ENCODE measurements at regions not wholly inside any gene's neighbourhood (a gene's known extent, or its start where the extent isn't known, plus 50 kb on each side); places are given as distances from the start of the nearest gene placed in this dataset.

DNA sequence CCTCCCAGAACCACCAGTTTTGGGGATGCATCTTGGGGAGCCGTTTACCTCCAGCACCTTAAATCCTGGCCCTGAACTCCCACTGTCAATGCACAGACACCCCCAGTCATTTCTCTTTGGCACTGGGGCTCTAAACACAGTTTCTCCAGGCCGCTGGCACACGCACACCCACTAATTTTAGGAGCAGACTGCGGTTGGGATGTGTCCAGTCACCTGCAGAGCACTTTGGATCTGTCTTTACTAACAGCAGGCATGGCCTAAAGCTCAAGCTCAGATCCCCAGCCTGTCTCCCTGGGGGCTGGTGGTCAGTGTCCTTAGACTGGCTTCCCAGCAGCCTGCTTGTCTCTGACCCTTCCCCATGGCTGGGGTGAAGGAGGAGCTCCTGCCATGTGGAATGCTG, 49.9 kb downstream of the SYNE3 start:
- no peak for DNase-seq

DNA sequence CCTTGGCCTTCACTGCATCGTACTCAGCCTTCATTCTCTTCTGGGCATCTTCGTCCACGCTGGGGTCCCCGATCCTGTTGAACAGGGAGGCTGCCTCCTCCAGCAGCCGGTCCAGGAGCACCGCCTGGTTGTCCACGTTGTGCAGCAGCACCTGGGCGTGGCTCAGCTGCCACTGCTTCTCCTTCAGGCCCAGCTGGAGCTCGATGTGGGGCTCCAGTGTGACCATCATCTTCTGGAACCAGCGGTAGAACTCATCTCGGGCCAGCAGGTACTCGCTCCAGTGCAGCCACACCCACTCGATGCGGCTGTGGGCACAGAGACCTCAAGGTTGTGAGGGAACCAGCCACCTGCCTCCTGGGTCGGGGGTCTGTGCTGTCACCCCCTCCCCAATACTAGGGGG, 50.5 kb downstream of the SYNE3 start:
- DNase-seq: no peak

DNA sequence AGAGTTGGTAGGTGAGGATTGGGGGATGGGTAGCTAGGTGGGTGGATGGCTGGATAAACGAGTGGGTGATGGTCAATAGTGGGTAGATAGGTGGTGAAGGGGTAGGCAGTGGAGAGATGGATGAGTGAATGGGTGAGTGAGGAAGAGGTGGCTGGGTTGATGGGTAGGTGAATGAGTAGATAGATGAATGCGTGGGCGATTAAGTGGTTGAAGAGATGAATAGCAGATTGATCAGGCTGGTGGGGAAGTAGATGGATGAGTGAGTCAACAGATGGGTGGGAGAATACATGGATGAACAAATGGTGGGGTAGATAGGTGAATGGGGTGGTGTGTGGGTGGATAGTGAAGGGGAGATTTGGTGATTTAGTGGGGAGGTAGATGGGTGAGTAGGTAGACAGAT, 51.1 kb downstream of the SYNE3 start:
- DNase-seq: no peak

DNA sequence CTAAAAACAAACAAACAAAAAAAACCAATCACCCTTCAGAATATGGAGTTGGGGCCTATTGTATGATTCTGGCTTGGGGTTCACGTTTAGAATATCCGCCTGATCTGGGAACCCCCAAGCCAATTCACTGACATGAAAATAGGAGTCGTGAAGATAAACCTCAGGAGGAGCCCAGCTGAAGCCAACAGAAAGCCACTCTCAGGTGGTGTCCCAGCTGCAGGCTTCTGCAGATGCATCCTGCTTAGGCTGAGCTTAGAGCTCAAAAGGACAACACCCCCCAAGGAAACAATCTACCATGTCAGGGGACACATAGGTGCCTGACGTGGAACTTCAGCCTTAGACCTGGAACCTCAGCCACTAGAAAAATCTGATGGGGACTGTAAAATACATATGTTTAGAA, 51.9 kb downstream of the SYNE3 start:
- DNase-seq: no peak

DNA sequence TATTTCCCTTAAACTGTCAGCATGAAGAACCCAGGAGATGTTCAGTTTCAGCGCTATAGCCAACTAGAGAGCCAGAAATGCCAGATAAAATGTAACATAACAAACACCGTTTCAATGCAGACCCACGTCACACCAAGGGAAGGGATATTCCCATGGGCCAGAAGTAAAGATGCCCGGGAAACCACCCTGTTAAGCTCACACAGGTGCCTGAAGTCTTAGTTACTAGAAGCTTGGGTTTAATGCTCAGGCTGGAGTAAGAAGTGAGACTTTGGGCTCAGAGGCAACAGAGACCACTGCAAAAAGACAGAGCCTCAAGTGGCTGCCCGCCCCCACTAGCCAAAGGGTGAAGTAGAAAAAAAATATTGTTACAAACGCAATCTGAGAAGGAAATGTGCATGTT, 52.3 kb downstream of the SYNE3 start:
- no peak for DNase-seq

DNA sequence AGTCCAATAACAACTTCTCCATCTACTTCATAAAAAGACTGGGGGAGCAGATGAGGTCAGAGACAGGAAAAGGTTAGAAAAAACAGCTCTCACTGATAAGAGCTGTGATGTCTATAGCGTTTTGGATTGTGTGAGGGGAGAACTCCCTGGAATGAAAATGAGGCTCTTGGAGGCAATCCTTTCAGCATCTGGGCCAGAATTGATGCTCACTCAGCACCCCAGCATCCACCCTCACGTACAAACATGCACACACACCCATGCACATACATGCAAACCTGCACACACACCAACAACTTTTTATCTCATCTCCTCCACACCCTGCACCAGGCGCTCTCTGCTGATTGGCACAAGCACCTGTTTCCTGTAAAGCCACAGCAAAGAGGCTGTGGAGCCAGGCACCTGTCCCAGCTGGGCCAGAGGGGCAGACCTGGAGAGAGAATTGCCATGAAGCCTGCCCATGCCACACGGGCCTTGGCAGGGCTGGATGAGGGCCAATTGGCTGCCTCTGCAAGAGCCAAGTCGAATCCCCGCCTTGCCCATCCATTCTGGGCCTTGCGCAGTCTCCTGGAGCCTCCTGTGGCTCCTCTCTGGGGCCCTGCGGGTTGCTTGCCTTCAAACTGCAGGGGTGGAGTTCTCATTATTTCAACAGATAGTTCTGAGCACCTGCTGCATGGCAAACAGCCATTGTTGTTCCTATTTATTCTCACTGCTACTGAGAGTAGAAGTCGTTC, 53.1 kb downstream of the SYNE3 start:
- DNase-seq: no peak

DNA sequence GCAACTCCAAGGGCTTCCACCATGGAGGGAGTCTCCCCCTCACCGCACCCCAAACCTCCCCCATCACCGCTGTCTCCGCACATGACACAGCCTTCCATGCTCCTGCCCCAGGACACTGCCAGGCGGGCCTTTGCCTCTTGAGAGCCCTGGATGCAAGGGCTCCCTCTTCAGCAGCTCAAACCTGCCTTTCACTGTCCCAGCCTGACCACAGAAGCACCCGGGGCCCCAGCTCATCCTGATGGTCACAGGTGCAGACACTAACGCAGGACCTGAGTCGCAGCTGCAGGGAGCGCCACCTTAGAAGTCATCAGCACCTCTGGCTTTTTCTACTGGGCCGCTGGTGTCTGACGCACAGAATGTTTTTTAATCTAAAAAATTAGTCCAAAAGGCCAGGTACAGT, 54.0 kb downstream of the SYNE3 start:
- DNase-seq: no peak

DNA sequence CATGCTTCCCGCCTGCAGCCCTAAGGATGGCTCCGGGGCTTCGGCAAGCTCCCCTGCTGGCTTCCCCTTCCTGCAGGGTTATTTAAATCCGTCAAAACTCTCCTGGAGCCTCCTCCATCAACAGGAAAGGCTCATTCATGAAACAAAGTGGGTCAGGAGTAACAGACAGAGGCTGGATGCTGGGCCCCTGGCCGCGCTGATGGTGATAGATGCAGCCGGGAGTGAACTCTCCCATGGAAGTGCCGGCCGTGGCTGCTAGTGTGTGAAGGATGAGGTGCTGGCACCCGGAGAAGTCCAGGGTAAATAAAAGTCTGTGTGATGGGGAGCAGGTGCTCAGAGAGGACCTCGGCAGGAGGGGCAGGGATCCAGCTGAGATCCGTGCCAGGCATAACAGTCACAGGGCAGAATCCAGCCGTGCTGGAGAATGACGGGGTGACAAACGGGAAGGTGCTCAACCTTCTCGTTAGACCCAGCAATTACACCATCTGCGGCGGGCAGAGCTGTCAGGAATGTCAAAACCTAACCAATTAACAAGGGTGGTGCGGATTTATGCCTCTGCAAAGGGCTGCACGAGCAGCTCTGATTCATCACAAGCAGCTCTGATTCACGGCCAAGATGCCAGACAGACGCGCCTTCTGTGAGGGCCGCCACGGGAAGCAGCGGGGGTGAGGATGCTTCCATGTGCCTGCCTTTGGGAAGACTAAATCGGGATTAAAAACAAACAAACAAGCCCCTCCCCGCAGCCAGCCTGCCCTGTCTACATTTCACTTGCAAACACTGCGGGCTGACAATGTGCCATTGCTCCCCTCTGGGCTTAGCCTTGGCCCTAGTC, 55.6 kb downstream of the SYNE3 start:
- DNase-seq: no peak

DNA sequence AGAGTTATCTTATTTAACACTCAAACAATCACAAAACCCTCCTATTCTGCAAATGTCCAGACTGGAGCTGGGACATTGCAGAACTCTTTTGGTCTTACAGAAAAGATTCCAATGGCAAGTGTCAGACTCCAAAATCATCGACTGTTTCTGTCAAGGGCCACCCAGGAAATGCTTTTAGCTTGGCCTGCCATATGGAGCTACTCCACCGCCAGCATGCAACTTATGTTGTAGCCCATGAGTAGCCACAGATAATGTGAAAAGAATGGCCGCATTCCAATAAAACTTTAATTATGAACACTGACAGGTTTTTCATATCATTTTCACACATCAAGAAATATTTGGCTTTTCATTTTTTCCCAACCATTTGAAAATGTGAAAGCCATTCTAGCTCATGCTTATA, 57.5 kb downstream of the SYNE3 start:
- DNase-seq: no peak

DNA sequence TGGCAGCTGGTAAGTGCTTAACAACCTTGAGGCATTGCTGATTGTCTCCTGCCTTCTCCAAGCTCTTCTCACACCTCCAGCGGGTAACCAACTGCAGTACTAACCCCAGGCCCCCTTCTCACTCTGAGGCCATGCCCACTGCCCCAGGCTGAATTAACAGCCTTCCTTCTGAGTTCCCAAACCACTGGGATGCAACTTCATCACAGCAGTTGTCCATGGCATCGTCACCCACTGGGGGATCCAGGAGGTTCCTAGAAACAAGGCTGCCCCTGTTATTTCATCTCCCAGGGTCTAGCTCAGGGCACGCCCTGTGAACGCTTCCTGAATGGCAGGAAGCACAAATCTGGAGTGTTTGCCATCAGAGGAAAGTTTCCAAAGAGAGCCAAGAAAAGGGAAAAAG, 58.0 kb downstream of the SYNE3 start:
- DNase-seq: no peak

DNA sequence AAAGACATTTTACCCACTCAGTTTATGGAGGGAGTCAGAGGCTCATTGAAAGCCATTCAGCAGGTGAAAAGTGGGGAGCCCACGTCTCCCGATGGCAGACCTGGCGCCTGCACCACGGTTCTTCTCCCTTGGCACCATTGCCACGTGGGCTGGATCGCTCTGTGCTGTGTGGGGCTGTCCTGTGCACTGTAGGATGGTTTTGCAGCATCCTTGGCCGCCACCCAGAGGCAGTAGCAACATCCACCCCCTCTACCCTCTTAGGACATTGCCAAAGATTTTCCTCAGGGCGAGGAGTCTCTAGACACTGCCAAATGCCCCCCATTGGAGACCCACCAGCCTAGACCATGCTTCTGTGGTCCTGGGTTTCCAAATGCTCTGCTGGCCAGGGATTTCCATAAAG, 60.2 kb downstream of the SYNE3 start:
- no peak for DNase-seq

DNA sequence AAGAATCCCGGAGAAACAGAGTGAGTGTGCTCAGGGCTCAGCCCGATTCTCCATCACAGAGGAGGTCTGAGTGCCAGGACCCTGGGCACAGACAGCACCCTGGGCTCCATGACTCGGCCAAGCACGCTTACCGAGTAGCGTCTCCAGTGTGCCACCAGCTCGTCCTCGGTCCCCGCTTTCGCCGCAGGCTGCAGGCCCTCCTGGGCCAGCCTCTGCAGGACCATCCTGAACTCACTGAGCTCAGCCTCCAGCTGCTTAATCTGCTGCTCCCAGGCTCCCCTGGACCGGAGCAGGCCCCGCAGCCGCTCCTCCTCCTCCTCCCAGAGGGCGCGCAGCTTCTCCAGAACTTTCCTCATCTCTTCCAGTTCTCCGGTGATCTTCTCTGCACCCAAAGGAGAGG, 61.2 kb downstream of the SYNE3 start:
- DNase-seq: no peak

DNA sequence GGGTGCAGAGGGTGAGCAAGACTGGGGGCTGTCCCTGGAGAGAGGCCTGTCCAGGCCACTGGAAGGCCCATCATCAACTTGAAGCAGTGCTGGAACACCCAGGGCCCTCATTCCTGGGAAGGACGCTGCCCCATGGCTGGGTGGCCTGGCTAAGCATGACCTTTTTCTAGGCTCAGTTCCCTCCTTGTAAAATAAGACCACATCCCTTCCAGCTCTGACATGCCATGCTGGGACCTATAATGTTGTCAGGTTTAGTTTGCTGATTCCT, 62.8 kb downstream of the SYNE3 start:
- no peak for DNase-seq

DNA sequence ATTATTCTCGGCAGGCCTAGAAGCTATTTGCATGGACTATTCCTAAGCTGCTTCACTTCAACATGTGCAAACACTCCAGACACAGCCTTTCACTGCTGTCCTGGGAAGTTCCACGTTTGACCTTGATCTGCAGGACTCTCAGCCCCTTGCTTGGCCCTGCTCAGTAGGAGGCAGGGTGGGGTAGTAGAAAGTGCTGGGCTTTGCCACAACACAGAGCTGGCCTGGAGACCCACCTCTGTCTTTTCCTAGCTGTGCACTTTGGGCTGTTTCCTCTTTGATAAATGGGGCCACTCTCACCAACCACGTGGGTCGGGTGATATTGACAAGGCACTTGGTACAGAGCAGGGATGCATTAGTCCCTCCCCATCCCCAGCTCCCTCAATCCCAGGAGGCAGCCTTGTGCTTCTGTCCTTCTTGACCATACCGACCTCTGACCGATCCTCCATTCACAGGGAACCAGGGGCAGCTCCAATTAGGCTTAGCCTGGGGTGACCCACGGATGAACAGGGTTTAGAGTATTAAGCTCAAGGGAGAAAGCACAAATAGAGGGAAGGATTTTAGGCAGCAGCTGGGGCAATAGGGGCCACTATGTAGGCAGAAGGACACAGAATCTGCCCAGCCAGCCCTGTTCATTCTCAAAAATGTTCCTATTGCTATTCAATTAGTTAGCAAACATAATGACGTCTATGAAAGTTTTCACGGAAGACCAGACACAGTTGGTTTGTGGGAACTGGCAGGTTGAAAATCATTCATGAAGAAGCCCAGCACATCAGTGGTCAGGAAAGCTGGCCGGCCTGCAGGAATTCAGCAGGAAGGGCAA, 63.3 kb downstream of the SYNE3 start:
- DNase-seq: no peak

DNA sequence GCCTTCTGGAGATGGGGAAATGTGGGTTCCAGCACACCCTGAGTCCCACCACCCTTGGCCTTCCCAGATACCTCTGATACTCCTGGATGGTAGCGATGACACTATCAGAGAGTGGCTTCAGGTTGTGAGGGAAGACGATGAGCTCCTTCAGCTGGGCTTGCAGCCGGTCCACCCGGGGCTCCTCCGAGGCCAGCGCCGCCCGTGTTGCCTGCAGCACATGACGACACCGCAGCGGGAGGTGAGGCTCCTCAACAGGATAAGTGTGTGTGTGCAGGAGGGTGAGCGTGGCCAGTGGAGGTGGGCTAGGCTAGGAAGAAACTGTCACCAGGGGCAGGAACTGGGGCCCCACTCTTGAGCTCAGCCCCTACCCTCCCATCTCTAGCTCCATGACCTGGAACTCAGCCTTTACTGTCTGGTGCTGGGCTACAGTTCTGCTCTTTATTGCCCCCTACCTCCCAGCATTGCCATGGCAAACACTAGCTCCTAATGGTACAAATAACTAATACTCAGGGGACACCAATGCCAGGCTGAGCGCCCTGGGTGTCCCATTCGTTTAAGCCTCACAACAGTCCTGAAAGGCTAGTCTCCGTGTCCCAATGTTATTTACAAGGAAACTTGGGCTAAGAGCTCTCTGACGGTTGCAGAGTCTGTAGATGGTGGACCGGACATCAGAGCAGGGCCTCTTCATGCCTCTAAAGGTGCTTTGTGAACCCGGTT, 64.1 kb downstream of the SYNE3 start:
- no peak for DNase-seq

DNA sequence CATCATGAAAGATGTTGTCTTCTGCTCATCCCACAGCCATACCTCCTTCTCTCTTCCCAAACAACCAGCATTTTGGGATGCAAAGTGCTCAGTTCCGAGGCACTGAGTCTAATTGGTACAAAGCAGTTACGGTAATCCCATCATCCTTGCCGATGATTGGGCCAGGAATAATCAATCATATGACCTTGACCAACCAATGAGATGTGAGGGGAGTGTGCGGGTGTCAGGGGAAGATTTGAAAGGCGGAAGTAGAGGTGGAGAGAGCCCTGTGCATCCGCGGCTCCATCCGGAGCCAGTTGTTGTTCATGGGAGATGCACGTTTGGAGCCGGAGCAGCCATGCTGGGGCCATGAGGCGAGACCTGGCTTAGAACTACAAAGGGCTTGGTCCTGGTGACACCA, 67.3 kb downstream of the SYNE3 start:
- DNase-seq: no peak

DNA sequence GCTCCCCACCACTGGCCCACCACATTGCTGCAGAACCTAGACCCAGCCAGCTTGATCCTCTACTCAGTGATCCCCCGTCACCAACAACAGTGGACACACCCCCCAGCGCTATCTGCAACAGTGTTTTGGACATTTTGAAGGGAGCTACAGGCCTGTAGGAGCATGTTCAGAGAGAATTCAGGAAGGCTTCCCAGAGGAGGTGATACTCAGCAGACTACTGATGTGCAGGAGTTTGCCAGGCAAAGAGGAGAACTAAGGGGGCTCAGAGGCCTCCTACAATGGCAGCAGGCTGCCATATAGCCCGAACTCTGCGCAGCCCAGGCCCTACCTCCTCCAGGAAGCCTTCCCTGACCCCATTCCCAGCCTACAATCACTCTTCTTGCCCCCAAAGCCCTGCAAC, 70.0 kb downstream of the SYNE3 start:
- DNase-seq: no peak

DNA sequence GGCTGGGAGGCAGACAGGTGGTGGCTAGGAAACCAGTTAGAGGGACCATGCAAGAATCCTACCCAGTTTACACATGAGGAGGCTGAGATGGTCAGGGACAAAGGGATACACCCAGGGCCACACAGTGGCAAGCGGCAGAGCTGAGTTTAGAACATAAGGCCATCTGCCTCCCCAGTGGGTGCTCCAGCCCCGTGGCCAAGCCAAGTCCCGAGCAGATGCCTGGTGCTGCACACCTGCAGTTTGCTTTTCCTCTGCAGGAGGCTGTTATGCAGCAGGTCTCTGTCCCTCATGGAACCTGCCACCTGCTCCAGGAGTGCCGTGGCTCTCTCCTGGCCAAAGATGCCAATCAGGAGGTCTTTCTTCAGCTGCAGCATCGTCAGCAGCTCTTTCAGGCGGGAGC, 70.8 kb downstream of the SYNE3 start:
- no peak for DNase-seq

DNA sequence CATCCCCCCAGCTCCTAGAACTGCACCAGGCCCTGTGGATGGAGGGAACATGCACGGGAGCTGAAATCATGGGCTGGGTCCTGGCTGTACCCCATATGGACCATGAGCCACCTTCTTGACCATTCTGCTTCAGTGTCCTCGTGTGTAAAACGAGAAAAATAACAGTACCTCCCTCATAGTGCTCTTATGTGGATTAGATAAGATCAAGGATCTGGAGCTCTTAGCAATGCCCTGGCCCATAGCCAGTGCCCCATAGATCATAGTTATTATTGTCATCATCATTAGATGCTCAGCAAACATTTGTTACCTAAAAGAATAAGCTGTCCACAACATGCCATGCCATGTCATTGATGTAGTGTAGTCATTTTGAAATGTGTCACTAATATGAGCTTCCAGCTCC, 71.3 kb downstream of the SYNE3 start:
- DNase-seq: no peak

DNA sequence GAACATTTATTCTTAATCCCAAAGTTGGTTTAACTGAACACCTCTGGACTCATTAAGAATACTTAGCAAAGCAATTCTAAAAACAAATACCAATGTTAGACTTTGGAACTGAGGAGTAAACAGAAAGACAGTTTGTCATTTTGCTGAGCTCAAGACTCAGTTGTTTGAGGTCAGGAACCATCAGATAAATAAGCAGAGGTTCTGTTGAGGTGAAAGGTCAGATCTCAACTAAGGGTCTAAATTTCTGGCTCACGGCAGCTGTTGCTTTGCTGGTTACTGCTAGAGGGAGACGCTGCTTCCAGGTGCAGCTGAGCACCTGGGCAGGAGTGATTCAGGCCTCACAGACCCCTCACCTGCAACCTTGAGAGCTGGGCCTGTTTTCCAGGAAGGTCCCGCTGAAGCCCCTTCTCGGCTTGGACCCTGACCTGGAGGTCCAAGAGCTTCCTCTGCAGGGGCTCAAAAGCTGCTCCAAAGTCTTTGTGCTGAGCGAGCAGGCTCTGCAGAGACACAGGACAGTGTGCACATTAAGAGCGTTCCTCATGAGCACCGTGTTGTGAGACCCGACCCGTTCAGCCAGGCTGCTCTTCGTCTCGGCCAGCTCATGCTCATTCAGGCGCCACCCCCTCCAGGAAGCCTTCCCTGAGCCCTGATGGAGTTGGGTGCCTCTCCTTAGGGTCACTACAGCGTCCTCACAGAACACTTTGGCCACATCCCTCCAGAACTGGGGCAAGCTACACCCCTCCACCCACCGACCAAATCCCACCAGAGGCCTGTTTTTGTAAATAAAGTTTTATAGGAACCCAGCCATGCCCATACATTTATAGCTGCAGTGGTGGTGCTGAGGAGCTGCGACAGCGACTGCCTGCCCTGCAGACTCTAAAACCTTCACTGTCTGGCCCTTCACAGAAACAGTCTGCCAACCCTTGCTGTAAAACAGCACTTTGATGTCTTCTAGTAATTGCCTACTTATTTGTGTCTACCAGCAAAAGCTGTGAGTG, 72.0 kb downstream of the SYNE3 start:
- no peak for DNase-seq

DNA sequence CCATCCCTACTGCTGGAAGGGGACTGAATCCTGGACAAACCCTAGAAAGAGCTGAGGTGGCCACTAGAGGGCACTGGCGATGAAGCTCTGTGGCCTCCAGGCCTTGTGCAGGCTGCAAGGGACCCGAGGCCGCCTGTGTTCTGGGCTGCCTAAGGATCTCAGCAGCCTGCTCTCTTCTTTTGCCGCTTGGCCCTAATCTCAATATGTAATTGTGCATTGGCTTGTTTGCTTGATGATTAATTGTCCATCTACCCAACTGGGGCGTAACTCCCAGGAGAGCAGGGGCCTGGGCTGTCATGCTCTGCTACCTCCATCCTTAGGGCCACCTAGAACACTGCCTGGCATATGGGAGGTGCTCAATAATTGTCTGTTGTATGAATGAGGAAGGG, 73.8 kb downstream of the SYNE3 start:
- peak; percentile 85 for DNase-seq

DNA sequence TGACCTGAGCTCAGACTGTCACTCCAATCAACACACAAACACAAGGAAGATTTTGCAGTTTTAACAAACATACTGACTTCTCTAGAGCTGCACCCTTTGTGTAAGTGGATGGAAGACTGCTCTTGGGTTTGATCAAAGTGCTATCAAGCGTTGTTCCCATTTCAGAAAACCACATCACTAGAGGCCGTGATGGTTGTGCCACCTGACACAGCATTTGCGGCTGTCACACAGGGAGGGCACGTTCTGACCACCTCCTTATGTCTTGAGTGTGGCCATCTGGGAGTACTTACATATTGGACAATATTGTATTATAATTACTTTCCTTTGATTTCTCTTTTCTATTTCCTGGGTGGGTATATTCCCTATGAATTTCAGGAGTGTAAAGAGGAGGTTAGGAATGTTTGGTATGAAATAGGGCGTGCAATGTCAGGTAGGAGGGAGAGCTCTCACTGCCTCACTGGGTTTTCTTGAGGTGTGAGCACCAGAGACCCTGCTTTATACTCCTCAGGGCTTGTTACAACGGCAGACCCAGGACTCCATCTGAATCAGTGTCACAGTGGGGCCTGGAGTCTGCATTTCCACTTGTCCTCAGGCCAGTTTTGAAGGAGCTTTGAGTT, 74.3 kb downstream of the SYNE3 start:
- DNase-seq: no peak
